Astrocyte (in vitro differentiated cells and primary cell): ENCODE measurements at regions not wholly inside any gene's neighbourhood (a gene's known extent, or its start where the extent isn't known, plus 50 kb on each side); places are given as distances from the start of the nearest gene placed in this dataset.

Source experiments
- EZH2 ChIP-seq: IDR thresholded peaks from 2 replicates; pipeline ENCODE4 v1.6.1; 2012; ENCODE audit warnings: mild to moderate bottlenecking, low read length, inconsistent platforms; ENCODE audit not compliant: insufficient read depth
- TF ChIP-seq, protein P1 (sequence below): IDR thresholded peaks from 2 replicates; pipeline ENCODE4 v1.5.1; 2011; ENCODE audit warnings: low read depth, mild to moderate bottlenecking, inconsistent platforms, low read length, moderate library complexity; ENCODE audit not compliant: insufficient read depth

DNA sequence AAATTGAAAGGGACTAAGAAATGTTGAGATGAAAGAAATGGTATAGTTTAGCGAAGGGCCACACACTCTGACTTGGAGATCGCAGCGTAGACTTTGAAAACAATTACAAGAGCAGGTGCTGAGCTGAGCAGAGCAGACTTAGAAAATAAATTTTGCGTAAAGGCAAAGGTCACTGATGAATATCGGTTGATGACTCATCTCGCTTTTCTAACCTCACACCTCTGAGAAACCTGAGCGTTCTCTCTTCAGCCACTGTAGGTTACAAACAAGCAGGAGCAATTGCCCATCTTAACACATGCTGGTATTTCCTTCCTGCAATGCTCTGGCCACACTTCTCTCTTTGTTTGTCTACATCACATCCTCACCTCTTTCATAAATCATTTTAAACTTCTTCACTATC is 190.6 kb upstream of the C9orf72 start:
- TF ChIP-seq, protein P1, sequence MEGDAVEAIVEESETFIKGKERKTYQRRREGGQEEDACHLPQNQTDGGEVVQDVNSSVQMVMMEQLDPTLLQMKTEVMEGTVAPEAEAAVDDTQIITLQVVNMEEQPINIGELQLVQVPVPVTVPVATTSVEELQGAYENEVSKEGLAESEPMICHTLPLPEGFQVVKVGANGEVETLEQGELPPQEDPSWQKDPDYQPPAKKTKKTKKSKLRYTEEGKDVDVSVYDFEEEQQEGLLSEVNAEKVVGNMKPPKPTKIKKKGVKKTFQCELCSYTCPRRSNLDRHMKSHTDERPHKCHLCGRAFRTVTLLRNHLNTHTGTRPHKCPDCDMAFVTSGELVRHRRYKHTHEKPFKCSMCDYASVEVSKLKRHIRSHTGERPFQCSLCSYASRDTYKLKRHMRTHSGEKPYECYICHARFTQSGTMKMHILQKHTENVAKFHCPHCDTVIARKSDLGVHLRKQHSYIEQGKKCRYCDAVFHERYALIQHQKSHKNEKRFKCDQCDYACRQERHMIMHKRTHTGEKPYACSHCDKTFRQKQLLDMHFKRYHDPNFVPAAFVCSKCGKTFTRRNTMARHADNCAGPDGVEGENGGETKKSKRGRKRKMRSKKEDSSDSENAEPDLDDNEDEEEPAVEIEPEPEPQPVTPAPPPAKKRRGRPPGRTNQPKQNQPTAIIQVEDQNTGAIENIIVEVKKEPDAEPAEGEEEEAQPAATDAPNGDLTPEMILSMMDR = no peak
- TF ChIP-seq EZH2 = no peak
